IPS-18a (cell line): ENCODE measurements at regions not wholly inside any gene's neighbourhood (a gene's known extent, or its start where the extent isn't known, plus 50 kb on each side); places are given as distances from the start of the nearest gene placed in this dataset.

Experiments used
- H3K27ac ChIP-seq: one replicate; pipeline ENCODE4 v1.5.1; 2013; ENCODE audit warnings: low read length
- H3K27me3 ChIP-seq: one replicate; pipeline ENCODE4 v1.6.1; 2013; ENCODE audit warnings: mild to moderate bottlenecking, low read length; ENCODE audit not compliant: control insufficient read depth, insufficient read depth
- H3K36me3 ChIP-seq: one replicate; pipeline ENCODE4 v1.6.1; 2013; ENCODE audit warnings: low read depth, low read length; ENCODE audit not compliant: control insufficient read depth
- H3K4me1 ChIP-seq: one replicate; pipeline ENCODE4 v1.6.1; 2013; ENCODE audit warnings: low read depth, low read length; ENCODE audit not compliant: control insufficient read depth
- H3K4me3 ChIP-seq: one replicate; pipeline ENCODE4 v1.5.1; 2013; ENCODE audit warnings: low read length
- H3K9ac ChIP-seq: one replicate; pipeline ENCODE4 v1.6.1; 2013; ENCODE audit warnings: mild to moderate bottlenecking, low read length, moderate library complexity
- H3K9me3 ChIP-seq: one replicate; pipeline ENCODE4 v1.6.1; 2013; ENCODE audit warnings: low read depth, low read length; ENCODE audit not compliant: control insufficient read depth

DNA sequence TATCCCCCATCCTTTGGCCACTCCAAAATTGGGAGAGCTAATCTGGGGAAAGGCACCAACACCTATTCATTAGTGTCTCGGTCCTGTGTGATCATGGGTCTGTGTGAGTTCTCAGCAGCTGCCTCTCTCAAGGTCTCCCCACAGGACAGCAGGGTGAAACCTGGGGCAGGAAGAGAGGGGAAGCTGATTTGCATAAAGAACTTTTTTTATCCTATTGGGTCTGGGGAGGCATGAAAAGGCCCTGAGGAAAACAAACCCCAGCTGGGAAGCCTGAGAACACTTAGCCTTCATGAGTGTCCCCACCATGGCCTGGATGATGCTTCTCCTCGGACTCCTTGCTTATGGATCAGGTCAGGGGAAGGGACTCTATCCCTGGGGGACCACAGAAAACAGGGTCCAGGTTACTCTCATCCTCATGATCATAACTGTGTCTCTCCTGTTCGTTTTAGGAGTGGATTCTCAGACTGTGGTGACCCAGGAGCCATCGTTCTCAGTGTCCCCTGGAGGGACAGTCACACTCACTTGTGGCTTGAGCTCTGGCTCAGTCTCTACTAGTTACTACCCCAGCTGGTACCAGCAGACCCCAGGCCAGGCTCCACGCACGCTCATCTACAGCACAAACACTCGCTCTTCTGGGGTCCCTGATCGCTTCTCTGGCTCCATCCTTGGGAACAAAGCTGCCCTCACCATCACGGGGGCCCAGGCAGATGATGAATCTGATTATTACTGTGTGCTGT lies 116.0 kb upstream of the TOP3B start:
- no peak overlapping the region for H3K27ac ChIP-seq
- no peak overlapping the region for H3K4me3 ChIP-seq
- peaks cover 97% of the 10 kb centered on the region for H3K27me3 ChIP-seq
- H3K36me3 ChIP-seq, result no peaks in the 10 kb centered on the region
- H3K9ac ChIP-seq, result no peak overlapping the region
- no peaks in the 10 kb centered on the region for H3K9me3 ChIP-seq
- H3K4me1 ChIP-seq, result no peaks in the 10 kb centered on the region

GRCh38 chr22:22097727-22098228 lies 115.2 kb upstream of the TOP3B start:
- Histone ChIP-seq H3K9ac (no peak overlapping the region), H3K27me3 (peaks cover 97% of the 10 kb centered on the region), H3K36me3 (no peaks in the 10 kb centered on the region), H3K4me1 (no peaks in the 10 kb centered on the region), H3K9me3 (no peaks in the 10 kb centered on the region), H3K4me3 (no peak overlapping the region), H3K27ac (no peak overlapping the region)

DNA sequence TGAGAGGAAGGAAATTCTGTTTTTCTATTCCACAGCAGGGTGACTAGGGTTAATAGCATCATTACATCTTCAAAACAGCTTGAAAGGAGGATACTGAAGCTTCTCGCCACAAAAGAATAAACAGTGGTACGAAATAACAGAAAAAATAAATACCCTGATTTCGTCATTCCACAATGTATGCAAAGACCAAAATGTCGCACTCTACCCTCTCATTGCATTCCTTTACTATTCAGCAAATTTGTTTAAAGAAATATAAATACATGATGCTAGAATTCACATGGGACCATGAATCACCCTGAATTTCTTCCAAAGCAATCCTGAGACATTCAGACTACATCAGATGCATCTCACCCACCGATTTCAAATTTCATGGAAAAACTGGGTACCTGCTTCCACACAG lies 112.3 kb upstream of the TOP3B start:
- peaks cover 100% of the 10 kb centered on the region for H3K27me3 ChIP-seq

GRCh38 chr22:22094514-22094913 lies 111.9 kb upstream of the TOP3B start:
- no peaks in the 10 kb centered on the region for H3K36me3 ChIP-seq
- H3K9me3 ChIP-seq, result no peaks in the 10 kb centered on the region
- H3K4me3 ChIP-seq, result no peak overlapping the region
- no peak overlapping the region for H3K9ac ChIP-seq
- H3K27me3 ChIP-seq, result peaks cover 100% of the 10 kb centered on the region
- H3K4me1 ChIP-seq, result no peaks in the 10 kb centered on the region
- no peak overlapping the region for H3K27ac ChIP-seq

More for the DNA sequence above, 112.3 kb upstream of the TOP3B start:
- H3K9me3 ChIP-seq, result no peaks in the 10 kb centered on the region
- no peak overlapping the region for H3K4me3 ChIP-seq
- no peak overlapping the region for H3K27ac ChIP-seq
- H3K4me1 ChIP-seq, result no peaks in the 10 kb centered on the region
- H3K9ac ChIP-seq, result no peak overlapping the region
- H3K36me3 ChIP-seq, result no peaks in the 10 kb centered on the region

- no peak overlapping the region for H3K4me3 ChIP-seq
- H3K9ac ChIP-seq, result no peak overlapping the region
- no peaks in the 10 kb centered on the region for H3K36me3 ChIP-seq
- no peaks in the 10 kb centered on the region for H3K4me1 ChIP-seq
- H3K27me3 ChIP-seq, result peaks cover 100% of the 10 kb centered on the region
- H3K9me3 ChIP-seq, result no peaks in the 10 kb centered on the region
- H3K27ac ChIP-seq, result no peak overlapping the region
Observed at GRCh38 chr22:22093743-22094142, 111.2 kb upstream of the TOP3B start.

- no peak overlapping the region for H3K27ac ChIP-seq
Observed at GRCh38 chr22:22092974-22093373, 110.4 kb upstream of the TOP3B start.

DNA sequence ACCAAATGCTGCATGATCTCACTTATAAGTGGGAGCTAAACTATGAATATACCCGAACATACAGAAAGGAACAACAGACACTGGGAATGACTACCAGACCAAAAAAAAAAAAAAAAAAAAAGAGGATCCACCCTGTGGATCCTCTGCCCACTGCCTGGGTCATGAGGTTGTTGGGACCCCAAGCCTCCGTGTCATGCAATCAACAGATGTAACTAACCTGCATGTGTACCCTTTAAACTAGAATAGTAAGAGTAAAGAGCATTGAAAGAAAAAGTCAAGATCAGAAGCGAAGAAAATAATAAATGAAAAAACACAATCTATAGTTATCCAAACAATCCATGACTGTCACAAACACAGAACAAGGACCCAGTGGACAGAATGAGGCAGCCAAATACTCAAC lies 109.5 kb upstream of the TOP3B start:
- H3K9me3 ChIP-seq, result no peaks in the 10 kb centered on the region
- H3K27me3 ChIP-seq, result peaks cover 100% of the 10 kb centered on the region

More at GRCh38 chr22:22092974-22093373, 110.4 kb upstream of the TOP3B start:
- H3K9me3 ChIP-seq, result no peaks in the 10 kb centered on the region
- H3K36me3 ChIP-seq, result no peaks in the 10 kb centered on the region
- H3K9ac ChIP-seq, result no peak overlapping the region
- H3K27me3 ChIP-seq, result peaks cover 100% of the 10 kb centered on the region
- no peak overlapping the region for H3K4me3 ChIP-seq
- no peaks in the 10 kb centered on the region for H3K4me1 ChIP-seq

DNA sequence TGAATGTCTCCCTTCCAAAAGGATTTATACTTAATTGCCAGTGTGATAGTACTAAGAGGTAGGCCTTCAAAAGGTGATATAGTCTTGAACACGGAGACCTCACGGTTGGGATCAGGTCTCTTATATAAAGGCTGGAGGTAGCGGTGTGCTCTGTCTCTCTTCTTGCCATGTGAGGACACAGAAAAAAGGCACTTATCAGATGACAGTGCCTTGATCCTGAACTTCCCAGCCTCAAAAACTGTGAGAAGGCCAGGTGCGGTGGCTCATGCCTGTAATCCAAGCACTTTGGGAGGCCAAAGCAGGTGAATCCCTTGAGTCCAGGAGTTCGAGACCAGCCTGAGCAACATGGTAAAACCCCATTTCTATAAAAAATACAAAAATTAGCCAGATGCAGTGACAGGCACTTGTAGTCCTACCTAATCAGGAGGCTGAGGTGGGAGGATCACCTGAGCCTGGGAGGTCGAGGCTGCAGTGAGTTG lies 108.9 kb upstream of the TOP3B start:
- Histone ChIP-seq H3K4me1 (no peaks in the 10 kb centered on the region), H3K9me3 (no peaks in the 10 kb centered on the region), H3K27ac (no peak overlapping the region), H3K27me3 (peaks cover 100% of the 10 kb centered on the region), H3K4me3 (no peak overlapping the region), H3K9ac (no peak overlapping the region), H3K36me3 (no peaks in the 10 kb centered on the region)

More for the DNA sequence above, 109.5 kb upstream of the TOP3B start:
- no peaks in the 10 kb centered on the region for H3K4me1 ChIP-seq
- H3K4me3 ChIP-seq, result no peak overlapping the region
- H3K9ac ChIP-seq, result no peak overlapping the region
- H3K27ac ChIP-seq, result no peak overlapping the region
- no peaks in the 10 kb centered on the region for H3K36me3 ChIP-seq

- Histone ChIP-seq H3K27me3 (peaks cover 100% of the 10 kb centered on the region), H3K9me3 (no peaks in the 10 kb centered on the region)
Observed at GRCh38 chr22:22090650-22091399, 108.2 kb upstream of the TOP3B start.

GRCh38 chr22:22089459-22090308 lies 107.1 kb upstream of the TOP3B start:
- no peaks in the 10 kb centered on the region for H3K4me1 ChIP-seq
- H3K4me3 ChIP-seq, result no peak overlapping the region
- H3K9me3 ChIP-seq, result no peaks in the 10 kb centered on the region
- no peaks in the 10 kb centered on the region for H3K36me3 ChIP-seq
- H3K27me3 ChIP-seq, result peaks cover 100% of the 10 kb centered on the region
- H3K9ac ChIP-seq, result no peak overlapping the region
- H3K27ac ChIP-seq, result no peak overlapping the region

More at GRCh38 chr22:22090650-22091399, 108.2 kb upstream of the TOP3B start:
- no peaks in the 10 kb centered on the region for H3K36me3 ChIP-seq
- H3K4me3 ChIP-seq, result no peak overlapping the region
- H3K4me1 ChIP-seq, result no peaks in the 10 kb centered on the region
- no peak overlapping the region for H3K9ac ChIP-seq
- H3K27ac ChIP-seq, result no peak overlapping the region
